22Rv1 (cell line): ENCODE measurements at regions not wholly inside any gene's neighbourhood (a gene's known extent, or its start where the extent isn't known, plus 50 kb on each side); places are given as distances from the start of the nearest gene placed in this dataset.

Source experiments
- ZFX ChIP-seq: fragments of 450-650 bp; IDR thresholded peaks from 2 replicates; pipeline ENCODE4 v1.6.1; 2017; ENCODE audit warnings: antibody characterized with exemption, borderline replicate concordance
- TF ChIP-seq, protein P1 (sequence below): fragments of 450-650 bp; IDR thresholded peaks from 2 replicates; pipeline ENCODE4 v1.5.1; 2017; ENCODE audit warnings: mild to moderate bottlenecking

DNA sequence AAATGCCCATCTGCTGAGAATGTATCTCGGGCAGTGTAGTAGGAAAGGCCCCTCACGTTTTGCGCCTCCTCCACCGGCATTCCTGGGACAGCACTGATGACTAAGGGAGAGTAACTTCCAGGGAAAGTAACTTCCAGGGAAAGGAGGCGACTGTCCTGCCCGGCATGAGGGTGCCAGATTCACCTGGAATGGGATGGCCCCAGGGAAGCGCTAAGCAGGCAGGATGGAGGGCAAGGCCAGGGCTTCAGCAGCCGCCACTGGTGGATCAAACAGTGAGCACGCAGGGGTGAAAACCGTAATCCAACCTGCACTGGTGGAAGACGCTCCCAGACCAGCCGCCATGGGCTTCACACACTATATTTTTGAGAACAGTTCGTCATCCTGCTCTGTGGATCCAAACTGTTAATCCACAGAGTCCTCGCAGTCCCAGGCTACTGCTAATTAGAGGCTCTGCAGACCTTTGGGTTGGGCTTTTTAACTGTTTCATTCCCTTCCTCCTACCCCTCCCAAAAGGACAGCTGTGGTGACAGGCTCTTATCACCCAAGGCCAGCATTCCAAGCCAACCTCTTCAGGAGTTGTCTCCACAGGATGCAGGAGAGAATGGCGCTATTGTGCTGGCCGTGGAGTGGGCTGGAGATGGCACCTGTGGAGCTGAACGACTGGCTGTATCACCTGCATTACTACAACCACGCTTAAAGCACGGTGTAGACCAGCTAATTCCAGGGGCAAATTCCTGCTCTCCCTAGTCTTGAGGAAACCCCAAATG lies 178.9 kb downstream of the DLL1 start:
- TF ChIP-seq ZFX = no peak
- TF ChIP-seq, protein P1, sequence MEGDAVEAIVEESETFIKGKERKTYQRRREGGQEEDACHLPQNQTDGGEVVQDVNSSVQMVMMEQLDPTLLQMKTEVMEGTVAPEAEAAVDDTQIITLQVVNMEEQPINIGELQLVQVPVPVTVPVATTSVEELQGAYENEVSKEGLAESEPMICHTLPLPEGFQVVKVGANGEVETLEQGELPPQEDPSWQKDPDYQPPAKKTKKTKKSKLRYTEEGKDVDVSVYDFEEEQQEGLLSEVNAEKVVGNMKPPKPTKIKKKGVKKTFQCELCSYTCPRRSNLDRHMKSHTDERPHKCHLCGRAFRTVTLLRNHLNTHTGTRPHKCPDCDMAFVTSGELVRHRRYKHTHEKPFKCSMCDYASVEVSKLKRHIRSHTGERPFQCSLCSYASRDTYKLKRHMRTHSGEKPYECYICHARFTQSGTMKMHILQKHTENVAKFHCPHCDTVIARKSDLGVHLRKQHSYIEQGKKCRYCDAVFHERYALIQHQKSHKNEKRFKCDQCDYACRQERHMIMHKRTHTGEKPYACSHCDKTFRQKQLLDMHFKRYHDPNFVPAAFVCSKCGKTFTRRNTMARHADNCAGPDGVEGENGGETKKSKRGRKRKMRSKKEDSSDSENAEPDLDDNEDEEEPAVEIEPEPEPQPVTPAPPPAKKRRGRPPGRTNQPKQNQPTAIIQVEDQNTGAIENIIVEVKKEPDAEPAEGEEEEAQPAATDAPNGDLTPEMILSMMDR = no peak
